CD14-positive monocyte (primary cell): ENCODE measurements at regions not wholly inside any gene's neighbourhood (a gene's known extent, or its start where the extent isn't known, plus 50 kb on each side); places are given as distances from the start of the nearest gene placed in this dataset.

ENCODE experiments used
- DNase-seq, 3 donors: peaks; one replicate each; pipeline ENCODE4 v3.0.0-alpha.2; 2011 to 2022
- H2AFZ ChIP-seq: 2 replicates; pipeline ENCODE4 v1.6.0; 2012; ENCODE audit warnings: mild to moderate bottlenecking, low read depth, low read length, inconsistent platforms; ENCODE audit not compliant: insufficient read depth, poor library complexity, severe bottlenecking
- H3K27ac ChIP-seq, 2 donors: 1 replicate in 1 of 2; 2 replicates in 1 of 2; pipeline ENCODE4 v1.5.1; 2012 to 2013; ENCODE audit warnings: low read length in 2 of 2, control low read depth in 1 of 2, inconsistent platforms in 1 of 2, low read depth in 1 of 2, mild to moderate bottlenecking in 1 of 2
- H3K27me3 ChIP-seq, 2 donors: one replicate each; pipeline versions ENCODE4 v1.6.0 to v1.6.1; 2011 to 2013; ENCODE audit warnings: low read length in 2 of 2; ENCODE audit not compliant: control insufficient read depth in 2 of 2, insufficient read depth in 2 of 2
- H3K36me3 ChIP-seq, 2 donors: replicated peaks in 1 of 2; 1 replicate in 1 of 2; 2 replicates in 1 of 2; pipeline versions ENCODE4 v1.5.1 to v1.6.1; 2012 to 2013; ENCODE audit warnings: low read length in 2 of 2, control low read depth in 1 of 2, inconsistent platforms in 1 of 2, mild to moderate bottlenecking in 1 of 2; ENCODE audit not compliant: insufficient read depth in 2 of 2, control insufficient read depth in 1 of 2
- H3K4me1 ChIP-seq, 2 donors: 1 replicate in 1 of 2; 2 replicates in 1 of 2; pipeline versions ENCODE4 v1.5.1 to v1.6.1; 2012 to 2013; ENCODE audit warnings: low read length in 2 of 2, control low read depth in 1 of 2, inconsistent platforms in 1 of 2, mild to moderate bottlenecking in 1 of 2, moderate library complexity in 1 of 2; ENCODE audit not compliant: insufficient read depth in 2 of 2, control insufficient read depth in 1 of 2
- H3K4me2 ChIP-seq: replicated peaks from 2 replicates; pipeline ENCODE3; 2012; ENCODE audit warnings: low read length, moderate library complexity, mild to moderate bottlenecking; ENCODE audit not compliant: poor library complexity, severe bottlenecking; ENCODE audit errors: extremely low read depth
- H3K4me3 ChIP-seq, 3 experiments: fragments of 200-600 bp in 1 of 3; sonication (generic) in 1 of 3; replicated peaks in 1 of 3; 1 replicate in 2 of 3; 2 replicates in 1 of 3; pipeline ENCODE4 v1.5.1; 2011 to 2013; ENCODE audit warnings: low read length in 3 of 3, mild to moderate bottlenecking in 3 of 3, control low read depth in 2 of 3, low read depth in 2 of 3, inconsistent platforms in 1 of 3, moderate library complexity in 1 of 3
- H3K79me2 ChIP-seq: 2 replicates; pipeline ENCODE4 v1.6.0; 2012; ENCODE audit warnings: mild to moderate bottlenecking, control low read depth, inconsistent platforms, low read length, moderate library complexity; ENCODE audit not compliant: insufficient read depth
- H3K9ac ChIP-seq: 2 replicates; pipeline ENCODE4 v1.6.0; 2017; ENCODE audit warnings: low read length, mild to moderate bottlenecking; ENCODE audit not compliant: insufficient read depth, poor library complexity, severe bottlenecking
- H3K9me3 ChIP-seq, 2 donors: replicated peaks in 1 of 2; 1 replicate in 1 of 2; 2 replicates in 1 of 2; pipeline versions ENCODE4 v1.5.1 to v1.6.1; 2012 to 2013; ENCODE audit warnings: low read length in 2 of 2, control low read depth in 1 of 2; ENCODE audit not compliant: control insufficient read depth in 1 of 2, insufficient read depth in 1 of 2
- H4K20me1 ChIP-seq: 2 replicates; pipeline ENCODE4 v1.6.0; 2012; ENCODE audit warnings: mild to moderate bottlenecking, low read length, control low read depth, moderate library complexity; ENCODE audit not compliant: insufficient read depth
- H3K27ac Mint-ChIP-seq, 7 donors: one replicate each; pipeline ENCODE4 v1.8.0; 2020; ENCODE audit warnings: mild to moderate bottlenecking in 7 of 7, mixed read lengths in 7 of 7, moderate library complexity in 6 of 7, inconsistent platforms in 2 of 7
- H3K27me3 Mint-ChIP-seq, 3 donors: one replicate each; pipeline ENCODE4 v1.8.0; 2021 to 2022; ENCODE audit warnings: low read depth in 3 of 3, mild to moderate bottlenecking in 3 of 3, mixed read lengths in 3 of 3, moderate library complexity in 3 of 3, inconsistent platforms in 1 of 3
- H3K36me3 Mint-ChIP-seq, 2 donors: one replicate each; pipeline ENCODE4 v1.8.0; 2020; ENCODE audit warnings: mixed read lengths in 2 of 2, inconsistent platforms in 1 of 2, mild to moderate bottlenecking in 1 of 2
- H3K4me1 Mint-ChIP-seq: one replicate; pipeline ENCODE4 v1.8.0; 2020; ENCODE audit warnings: mild to moderate bottlenecking, mixed read lengths
- H3K4me3 Mint-ChIP-seq, 2 donors: one replicate each; pipeline ENCODE4 v1.8.0; 2020; ENCODE audit warnings: mild to moderate bottlenecking in 2 of 2, mixed read lengths in 2 of 2, moderate library complexity in 1 of 2
- H3K9me3 Mint-ChIP-seq, 7 donors: one replicate each; pipeline ENCODE4 v1.8.0; 2020 to 2022; ENCODE audit warnings: mixed read lengths in 7 of 7, mild to moderate bottlenecking in 6 of 7, moderate library complexity in 6 of 7, inconsistent platforms in 2 of 7
- WGBS: methylation state at CpG from one replicate; pipeline ENCODE4 v1.1.5; 2013; ENCODE audit warnings: missing lambda C conversion rate; ENCODE audit not compliant: insufficient coverage; 5-methylcytosine and 5-hydroxymethylcytosine counted together
- intact Hi-C, 2 donors: fragments of 100-400 bp; cut with micrococcal nuclease; formaldehyde crosslinking; loops; one replicate each; pipeline versions ENCODE4 v1.15.0 to v1.15.1; 2023
- TF ChIP-seq, protein P1 (sequence below): fragments of 200-600 bp; IDR thresholded peaks from one replicate; pipeline ENCODE4 v1.8.0; 2022; ENCODE audit warnings: antibody characterized with exemption, mild to moderate bottlenecking

DNA sequence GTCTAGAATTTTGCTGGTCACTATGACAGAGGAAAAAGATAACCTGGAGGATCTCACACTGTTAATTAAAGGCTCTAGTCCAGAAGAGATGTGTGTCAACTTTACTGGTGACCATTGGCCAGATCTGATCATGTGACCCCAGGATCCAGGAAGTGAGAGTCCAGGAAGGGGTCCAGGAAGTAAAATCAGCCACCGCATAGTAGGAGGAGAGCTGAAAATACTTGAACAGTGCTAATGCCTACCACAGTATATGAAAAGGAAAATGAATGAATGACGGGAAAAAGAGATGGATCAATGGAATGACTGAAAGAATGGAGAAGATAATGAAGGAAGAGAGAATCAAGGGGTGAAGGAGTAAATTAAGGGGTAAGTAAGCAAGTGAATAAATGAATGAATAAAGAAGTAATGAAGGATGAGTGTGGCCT is 415.3 kb downstream of the RPS24 start:
- no peak overlapping the region for H3K9ac ChIP-seq
- TF ChIP-seq, protein P1, sequence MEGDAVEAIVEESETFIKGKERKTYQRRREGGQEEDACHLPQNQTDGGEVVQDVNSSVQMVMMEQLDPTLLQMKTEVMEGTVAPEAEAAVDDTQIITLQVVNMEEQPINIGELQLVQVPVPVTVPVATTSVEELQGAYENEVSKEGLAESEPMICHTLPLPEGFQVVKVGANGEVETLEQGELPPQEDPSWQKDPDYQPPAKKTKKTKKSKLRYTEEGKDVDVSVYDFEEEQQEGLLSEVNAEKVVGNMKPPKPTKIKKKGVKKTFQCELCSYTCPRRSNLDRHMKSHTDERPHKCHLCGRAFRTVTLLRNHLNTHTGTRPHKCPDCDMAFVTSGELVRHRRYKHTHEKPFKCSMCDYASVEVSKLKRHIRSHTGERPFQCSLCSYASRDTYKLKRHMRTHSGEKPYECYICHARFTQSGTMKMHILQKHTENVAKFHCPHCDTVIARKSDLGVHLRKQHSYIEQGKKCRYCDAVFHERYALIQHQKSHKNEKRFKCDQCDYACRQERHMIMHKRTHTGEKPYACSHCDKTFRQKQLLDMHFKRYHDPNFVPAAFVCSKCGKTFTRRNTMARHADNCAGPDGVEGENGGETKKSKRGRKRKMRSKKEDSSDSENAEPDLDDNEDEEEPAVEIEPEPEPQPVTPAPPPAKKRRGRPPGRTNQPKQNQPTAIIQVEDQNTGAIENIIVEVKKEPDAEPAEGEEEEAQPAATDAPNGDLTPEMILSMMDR, result no peak
- H2AFZ ChIP-seq, result no peak overlapping the region
- H3K4me1 ChIP-seq, result no peaks in the 10 kb centered on the region
- no peaks in the 10 kb centered on the region for H3K9me3 ChIP-seq
- Mint-ChIP-seq H3K36me3 (no peaks in the 10 kb centered on the region), H3K27ac (no peak overlapping the region), H3K27me3 (peaks cover 3 to 7% (median 6%) of the 10 kb centered on the region in 3 donors), H3K4me3 (no peak overlapping the region), H3K9me3 (peaks cover 0 to 3% (median 0%) of the 10 kb centered on the region in 7 donors), H3K4me1 (no peaks in the 10 kb centered on the region)
- H3K27ac ChIP-seq, result no peak overlapping the region
- H3K27me3 ChIP-seq, result no peaks in the 10 kb centered on the region
- intact Hi-C loops, result no loop called here
- no peak overlapping the region for H3K4me2 ChIP-seq
- no peaks in the 10 kb centered on the region for H3K36me3 ChIP-seq
- no peaks in the 10 kb centered on the region for H3K79me2 ChIP-seq
- 83% methylated on average over 2 of the region's 2 CpGs for WGBS
- no peak overlapping the region for H3K4me3 ChIP-seq
- no peaks in the 10 kb centered on the region for H4K20me1 ChIP-seq
- DNase-seq, result no peak

DNA sequence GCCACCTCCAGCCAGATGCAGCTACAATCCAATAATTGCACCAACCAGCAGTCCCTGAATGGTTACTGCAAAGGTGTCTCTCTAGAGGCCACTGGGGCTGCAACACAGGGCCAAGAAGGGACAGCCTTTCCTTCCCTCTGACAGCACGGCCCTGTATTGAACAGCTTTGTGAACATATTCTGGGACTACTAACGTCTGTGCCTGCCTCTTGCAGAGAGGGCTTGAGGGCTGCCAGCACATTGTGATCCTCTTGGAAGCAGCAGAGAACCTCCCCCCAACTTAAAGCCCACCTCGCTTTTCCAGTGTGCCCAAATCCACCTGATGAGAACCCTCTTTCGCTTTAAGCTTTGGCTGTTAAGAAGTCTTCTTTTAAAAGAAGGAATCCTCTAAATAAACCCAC is 415.9 kb downstream of the RPS24 start:
- WGBS, result 95% methylated on average over 2 of the region's 4 CpGs
- Histone ChIP-seq H3K27ac (no peak overlapping the region), H3K27me3 (no peaks in the 10 kb centered on the region), H3K4me3 (no peak overlapping the region), H4K20me1 (no peaks in the 10 kb centered on the region), H2AFZ (no peak overlapping the region), H3K4me1 (no peaks in the 10 kb centered on the region), H3K4me2 (no peak overlapping the region), H3K79me2 (no peaks in the 10 kb centered on the region), H3K36me3 (no peaks in the 10 kb centered on the region), H3K9me3 (no peaks in the 10 kb centered on the region), H3K9ac (no peak overlapping the region)
- intact Hi-C loops, result no loop called here
- H3K4me3 Mint-ChIP-seq, result no peak overlapping the region
- no peak overlapping the region for H3K27ac Mint-ChIP-seq
- TF ChIP-seq, protein P1, result no peak
- no peaks in the 10 kb centered on the region for H3K36me3 Mint-ChIP-seq
- peaks cover 4 to 7% (median 7%) of the 10 kb centered on the region in 3 donors for H3K27me3 Mint-ChIP-seq
- no peaks in the 10 kb centered on the region for H3K4me1 Mint-ChIP-seq
- no peak for DNase-seq
- peaks cover 0 to 3% (median 0%) of the 10 kb centered on the region in 7 donors for H3K9me3 Mint-ChIP-seq
